ENCODE measurements at regions not wholly inside any gene's neighbourhood (a gene's known extent, or its start where the extent isn't known, plus 50 kb on each side); places are given as distances from the start of the nearest gene placed in this dataset.

DNA sequence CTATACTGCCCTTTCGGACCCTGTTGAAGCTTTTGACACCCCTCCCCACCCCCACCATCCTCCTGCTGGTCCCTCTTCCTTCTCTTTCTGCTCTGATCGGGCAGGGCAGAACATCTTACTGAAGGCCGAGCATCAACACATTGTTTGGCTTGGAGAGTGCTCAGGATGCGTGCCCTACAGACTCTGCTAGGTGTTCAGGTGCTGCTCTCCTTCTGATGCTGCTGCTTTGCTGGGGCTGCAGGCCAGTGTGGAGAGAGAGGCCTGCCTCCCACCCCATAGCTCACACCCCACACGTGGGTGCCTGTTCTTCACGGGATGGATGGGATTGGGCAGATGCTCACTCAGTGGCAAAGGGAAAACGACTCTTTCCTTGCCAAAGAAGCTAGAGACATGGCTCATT is 89.8 kb upstream of the ONECUT1 start:
- Histone ChIP-seq H3K9me3 (ENCODE audit: control insufficient read depth, low read depth, low read length) (no peaks in the 10 kb centered on the region), H2BK5ac (ENCODE audit: insufficient read length, low read length) (no peak overlapping the region), H4K5ac (ENCODE audit: insufficient read length, low read depth, low read length) (no peak overlapping the region), H2BK15ac (ENCODE audit: low read depth, low read length) (no peak overlapping the region), H4K20me1 (ENCODE audit: control insufficient read depth, insufficient read depth, insufficient read length) (no peaks in the 10 kb centered on the region), H4K91ac (ENCODE audit: insufficient read length, low read depth, low read length) (no peak overlapping the region), H3K23ac (ENCODE audit: insufficient read length, low read depth, low read length) (no peak overlapping the region), H2BK12ac (ENCODE audit: insufficient read length, low read depth, low read length) (no peak overlapping the region), H3K4me2 (ENCODE audit: insufficient read depth, insufficient read length, low read length) (no peak overlapping the region), H3K14ac (ENCODE audit: insufficient read depth, low read length) (no peak overlapping the region), H3K27me3 (ENCODE audit: insufficient read depth, low read length) (no peaks in the 10 kb centered on the region), H3T11ph (ENCODE audit: low read length) (no peak overlapping the region), H2BK20ac (ENCODE audit: low read depth, low read length, poor library complexity, severe bottlenecking) (no peak overlapping the region), H3K79me2 (ENCODE audit: insufficient read depth, low read length) (no peaks in the 10 kb centered on the region), H3K4me1 (ENCODE audit: insufficient read depth, low read length) (peaks cover 6% of the 10 kb centered on the region; the same call in 1 of the 2 replicates), H2AFZ (ENCODE audit: low read length) (no peak overlapping the region), H3K27ac (ENCODE audit: insufficient read length, low read depth, low read length) (no peak overlapping the region), H2BK120ac (ENCODE audit: low read depth, low read length, poor library complexity, severe bottlenecking) (no peak overlapping the region), H3K18ac (ENCODE audit: insufficient read length, low read depth, low read length) (no peak overlapping the region), H3K79me1 (ENCODE audit: insufficient read depth, low read depth, low read length, poor library complexity, severe bottlenecking) (no peaks in the 10 kb centered on the region), H2AK5ac (ENCODE audit: insufficient read length, low read length) (no peak overlapping the region), H3K56ac (ENCODE audit: insufficient read length, low read depth, low read length) (no peak overlapping the region), H4K8ac (replicated peaks; ENCODE audit: insufficient read length, low read depth, low read length) (no peak overlapping the region), H3K23me2 (ENCODE audit: insufficient read length, low read depth, low read length, poor library complexity, severe bottlenecking) (no peaks in the 10 kb centered on the region), H3K9ac (ENCODE audit: extremely low read depth, insufficient read length, low read length) (no peak overlapping the region), H3K4ac (ENCODE audit: low read depth, low read length) (no peak overlapping the region)
- H3K27ac Mint-ChIP-seq, result no peak overlapping the region; a peak in 2 of 7 replicates
- peaks cover 11 to 20% of the 10 kb centered on the region in 2 experiments; a peak in 3 of 4 replicates for H3K4me1 Mint-ChIP-seq
- H3K36me3 Mint-ChIP-seq (ENCODE audit: insufficient read depth in 1 of 3, low read depth in 3 of 3), result no peaks in the 10 kb centered on the region
- TF ChIP-seq CTCF (conservative IDR thresholded peaks at IDR 0.05), result no peak
- no peak for DNase-seq
- WGBS (ENCODE audit: extremely low coverage, insufficient read length, low lambda C conversion rate), result no CpG with 5 or more reads among the region's 7 CpGs
- H3K9me3 Mint-ChIP-seq, result no peaks in the 10 kb centered on the region
- no peaks in the 10 kb centered on the region; the same call in none of the 2 replicates for H3K27me3 Mint-ChIP-seq (ENCODE audit: low read depth)
- H3K4me3 Mint-ChIP-seq, result no peak overlapping the region; a peak in 1 of 5 replicates
